Common myeloid progenitor, CD34-positive (primary cell): ENCODE measurements at regions not wholly inside any gene's neighbourhood (a gene's known extent, or its start where the extent isn't known, plus 50 kb on each side); places are given as distances from the start of the nearest gene placed in this dataset.

Experiments used
- CTCF ChIA-PET: fragments of 350-600 bp; sonication (Branson Sonifier 250); formaldehyde crosslinking; loops from one replicate; lab custom pipeline; 2021; ENCODE audit warnings: antibody characterized with exemption; lab: Charles Lee
- POLR2A ChIA-PET: fragments of 350-600 bp; sonication (Branson Sonifier 250); formaldehyde crosslinking; loops from one replicate; lab custom pipeline; 2021; ENCODE audit warnings: antibody characterized with exemption; lab: Charles Lee
- DNase-seq, 3 donors: peaks; one replicate each; pipeline versions ENCODE4 v3.0.0 to v3.0.0-alpha.2; 2013
- H3K27ac ChIP-seq, 2 experiments: 1 replicate in 1 of 2; 2 replicates in 1 of 2; pipeline ENCODE4 v1.7.0; 2013; ENCODE audit warnings: inconsistent platforms in 2 of 2, low read length in 2 of 2, mild to moderate bottlenecking in 2 of 2, low read depth in 1 of 2, moderate library complexity in 1 of 2; ENCODE audit not compliant: severe bottlenecking in 2 of 2, insufficient read depth in 1 of 2, poor library complexity in 1 of 2
- H3K27me3 ChIP-seq, 5 experiments: replicated peaks in 2 of 5; 1 replicate in 3 of 5; 2 replicates in 2 of 5; pipeline versions ENCODE4 v1.6.1 to v1.7.0; 2013; ENCODE audit warnings: low read length in 4 of 5, mild to moderate bottlenecking in 2 of 5, moderate library complexity in 2 of 5, inconsistent platforms in 1 of 5; ENCODE audit not compliant: insufficient read depth in 5 of 5, control insufficient read depth in 4 of 5
- H3K36me3 ChIP-seq, 4 experiments: 1 replicate in 2 of 4; 2 replicates in 2 of 4; pipeline versions ENCODE4 v1.6.1 to v1.7.0; 2013; ENCODE audit warnings: low read length in 3 of 4, control low read depth in 1 of 4, mild to moderate bottlenecking in 1 of 4; ENCODE audit not compliant: control insufficient read depth in 4 of 4, insufficient read depth in 4 of 4
- H3K4me1 ChIP-seq, 4 experiments: 1 replicate in 3 of 4; 2 replicates in 1 of 4; pipeline versions ENCODE4 v1.6.1 to v1.7.1; 2013; ENCODE audit warnings: low read length in 3 of 4, mild to moderate bottlenecking in 3 of 4, control low read depth in 1 of 4, inconsistent platforms in 1 of 4, moderate library complexity in 1 of 4; ENCODE audit not compliant: control insufficient read depth in 4 of 4, insufficient read depth in 4 of 4; ENCODE audit errors: control extremely low read depth in 1 of 4
- H3K4me3 ChIP-seq, 7 experiments: 1 replicate in 4 of 7; 2 replicates in 3 of 7; pipeline versions ENCODE4 v1.5.1 to v1.7.0; 2013; ENCODE audit warnings: mild to moderate bottlenecking in 7 of 7, low read length in 6 of 7, moderate library complexity in 6 of 7, inconsistent platforms in 2 of 7, low read depth in 2 of 7, control low read depth in 1 of 7; ENCODE audit not compliant: insufficient read depth in 4 of 7, control insufficient read depth in 1 of 7; ENCODE audit errors: extremely low read depth in 1 of 7
- H3K9me3 ChIP-seq, 5 experiments: 1 replicate in 4 of 5; 2 replicates in 1 of 5; pipeline versions ENCODE4 v1.6.1 to v1.7.1; 2013; ENCODE audit warnings: low read length in 4 of 5, mild to moderate bottlenecking in 2 of 5, inconsistent platforms in 1 of 5, low read depth in 1 of 5, moderate library complexity in 1 of 5; ENCODE audit not compliant: control insufficient read depth in 4 of 5, insufficient read depth in 2 of 5; ENCODE audit errors: control extremely low read depth in 1 of 5
- WGBS: methylation state at CpG from one replicate; pipeline ENCODE4 v1.1.5; 2013; ENCODE audit not compliant: insufficient coverage; 5-methylcytosine and 5-hydroxymethylcytosine counted together

DNA sequence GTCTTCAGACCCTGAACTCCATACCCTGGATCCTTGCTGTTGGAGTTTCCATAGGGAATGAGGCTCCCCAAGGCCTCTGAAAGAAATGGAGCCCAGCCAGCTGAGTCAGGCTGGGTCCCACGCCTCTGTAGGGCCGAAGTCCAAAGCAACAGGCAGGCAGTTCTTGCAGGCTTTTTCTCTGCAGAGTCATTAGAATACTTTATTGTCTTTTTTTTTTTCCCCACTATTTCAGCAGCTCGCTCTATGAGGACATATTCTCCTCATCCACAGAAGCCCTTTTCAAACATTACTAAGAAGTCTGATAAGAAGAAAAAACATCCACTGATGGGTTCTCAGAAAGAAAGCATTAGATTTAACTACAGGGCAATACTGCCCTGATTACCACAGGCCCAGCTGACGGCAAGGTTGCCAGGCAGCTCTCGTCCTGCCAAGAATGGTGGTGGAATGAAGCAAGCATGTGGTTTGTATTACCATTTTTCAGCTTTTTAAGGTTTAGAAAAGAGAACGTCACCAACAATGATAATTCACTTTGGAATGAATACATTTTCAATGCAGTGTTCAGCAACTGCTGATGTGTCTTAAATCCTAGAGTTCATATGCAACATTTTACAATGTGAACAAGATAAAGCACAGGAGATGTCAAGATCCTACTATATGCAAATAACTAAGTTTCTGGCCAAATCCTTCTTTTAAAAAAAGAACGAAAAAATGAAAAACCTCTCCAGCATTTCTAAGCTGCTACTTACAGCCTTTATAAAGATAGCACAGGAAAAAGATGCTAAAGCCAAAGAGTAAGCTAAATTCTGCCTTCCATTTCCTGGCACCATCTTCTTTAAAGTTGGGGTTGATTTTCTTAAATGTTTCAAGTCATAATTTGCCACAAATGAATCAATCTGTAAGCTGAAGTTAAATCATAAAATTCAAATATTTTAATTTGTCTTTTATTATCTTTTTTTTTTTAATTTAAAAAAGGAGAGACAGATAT lies 223.6 kb upstream of the CITED2 start:
- Histone ChIP-seq H3K27ac (no peak overlapping the region), H3K9me3 (no peaks in the 10 kb centered on the region), H3K36me3 (no peaks in the 10 kb centered on the region), H3K4me3 (no peak overlapping the region), H3K27me3 (no peaks in the 10 kb centered on the region), H3K4me1 (peaks cover 3 to 12% (median 4%) of the 10 kb centered on the region in 4 experiments)
- DNase-seq: no peak
- 100% methylated on average over 3 of the region's 7 CpGs for WGBS
- CTCF ChIA-PET: no interaction called here
- POLR2A ChIA-PET: no interaction called here

DNA sequence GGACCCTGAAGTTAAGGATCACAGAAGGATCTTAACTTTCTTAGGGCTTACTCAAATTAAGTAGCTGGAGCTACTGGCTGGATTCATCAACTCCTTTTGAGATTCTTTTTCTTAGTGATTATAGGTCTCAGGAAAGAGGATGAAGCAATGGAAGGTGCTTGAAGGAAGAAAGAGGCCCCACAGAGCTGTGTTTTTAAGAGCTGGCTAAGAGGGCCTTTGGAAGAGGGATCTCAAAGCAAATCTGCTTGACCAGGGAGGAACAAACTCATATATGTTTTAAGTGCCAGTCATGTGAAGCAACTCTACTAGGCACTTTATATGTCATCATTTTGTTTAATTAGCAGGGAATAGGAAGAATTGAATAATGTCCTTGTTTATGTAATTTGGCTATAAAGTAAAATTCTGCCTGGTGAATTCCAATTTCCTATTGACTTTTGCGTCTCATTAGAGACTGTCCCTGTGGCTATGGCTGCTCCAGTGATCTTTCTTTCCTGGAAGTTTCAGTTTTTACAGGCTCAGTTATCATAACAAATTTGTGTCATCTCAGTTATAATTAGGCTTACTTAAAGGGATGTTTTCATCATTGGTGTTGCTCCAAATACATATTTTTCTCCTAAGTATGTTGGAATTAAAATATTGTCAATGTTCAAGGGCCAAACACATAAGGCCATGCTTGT lies 222.8 kb upstream of the CITED2 start:
- no peak overlapping the region for H3K27ac ChIP-seq
- CTCF ChIA-PET: interaction anchor here (0.7 to 3.1 kb wide), 3 partner anchors 10 to 228 kb away, joined by 3 to 10 read pairs (median 3); no protein-coding TSS in a partner anchor
- H3K4me3 ChIP-seq: no peak overlapping the region

DNA sequence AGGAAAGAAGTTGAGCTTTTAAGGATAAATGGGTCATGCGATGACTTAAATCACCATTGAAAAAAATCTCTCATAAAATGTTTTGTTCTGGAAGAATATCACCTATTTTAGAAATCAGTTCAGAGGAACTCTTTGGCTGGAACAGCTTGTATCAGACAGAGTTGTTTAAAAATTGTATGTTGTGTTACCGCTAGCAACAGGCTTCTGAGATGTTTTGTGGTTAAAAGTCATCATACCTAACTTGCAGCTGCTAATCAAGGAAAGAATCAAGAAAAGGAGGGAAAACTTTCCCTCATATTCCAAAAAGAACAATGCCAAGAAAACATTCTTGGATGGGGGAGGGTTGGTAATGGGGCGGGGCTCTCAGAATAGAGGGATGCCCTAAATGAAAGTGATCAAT lies 220.7 kb upstream of the CITED2 start:
- Histone ChIP-seq H3K4me1 (peaks cover 11 to 36% (median 19%) of the 10 kb centered on the region in 4 experiments), H3K27ac (peak overlapping the region; percentile 37 to 68), H3K4me3 (no peak overlapping the region), H3K27me3 (no peaks in the 10 kb centered on the region), H3K9me3 (no peaks in the 10 kb centered on the region), H3K36me3 (no peaks in the 10 kb centered on the region)
- peak; percentile 39 to 84 (median 75) for DNase-seq
- ChIA-PET POLR2A (interaction anchor here (0.6 to 1.5 kb wide), 2 partner anchors 220 to 1132 kb away, joined by 3 to 10 read pairs; partner anchors contain the start of gene CITED2), CTCF (interaction anchor here (0.5 to 3.1 kb wide), 3 partner anchors 12 to 206 kb away, joined by 3 to 10 read pairs (median 4); no protein-coding TSS in a partner anchor)
- WGBS: 100% methylated on average over 1 of the region's 3 CpGs

More for the DNA sequence above, 222.8 kb upstream of the CITED2 start:
- WGBS: no CpG with 5 or more reads among the region's 1 CpG
- Histone ChIP-seq H3K9me3 (no peaks in the 10 kb centered on the region), H3K36me3 (no peaks in the 10 kb centered on the region), H3K27me3 (no peaks in the 10 kb centered on the region), H3K4me1 (peaks cover 3 to 15% (median 6%) of the 10 kb centered on the region in 4 experiments)
- no peak for DNase-seq
- POLR2A ChIA-PET: no interaction called here

- no peak overlapping the region for H3K4me3 ChIP-seq
- POLR2A ChIA-PET: interaction anchor here (1.5 kb wide), 1 partner anchor 219 kb away, joined by 10 read pairs; the partner anchor contains the start of gene CITED2
- DNase-seq: no peak
- no peaks in the 10 kb centered on the region for H3K9me3 ChIP-seq
- CTCF ChIA-PET: interaction anchor here (1.0 to 3.1 kb wide), 3 partner anchors 13 to 47 kb away, joined by 3 to 10 read pairs (median 4); no protein-coding TSS in a partner anchor
- WGBS: 97% methylated on average over 6 of the region's 8 CpGs
- peaks cover 17 to 43% (median 24%) of the 10 kb centered on the region in 4 experiments for H3K4me1 ChIP-seq
- peak overlapping the region; percentile 23 to 68 for H3K27ac ChIP-seq
- H3K27me3 ChIP-seq: no peaks in the 10 kb centered on the region
- no peaks in the 10 kb centered on the region for H3K36me3 ChIP-seq
Measured at GRCh38 chr6:139594333-139594965, 220.0 kb upstream of the CITED2 start.

DNA sequence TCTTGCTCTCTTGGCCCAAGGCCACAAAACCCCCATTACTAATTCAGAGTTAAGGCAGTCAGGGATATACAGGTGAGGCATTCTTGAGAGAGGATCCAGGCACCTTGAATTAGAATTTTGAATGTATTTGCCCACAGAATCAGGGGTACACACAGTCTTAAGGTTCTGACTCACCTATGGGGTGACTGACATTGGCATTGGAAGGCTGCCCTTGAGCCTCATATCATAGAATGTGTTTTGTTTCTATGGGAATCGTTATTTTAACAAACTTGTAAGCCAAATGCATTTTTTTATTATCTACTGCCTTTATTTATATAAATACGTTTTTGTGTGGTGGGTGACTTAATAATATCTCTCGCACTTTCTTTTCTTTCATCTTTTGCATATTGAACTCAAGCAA lies 218.6 kb upstream of the CITED2 start:
- no peaks in the 10 kb centered on the region for H3K9me3 ChIP-seq
- H3K4me1 ChIP-seq: peaks cover 18 to 56% (median 31%) of the 10 kb centered on the region in 4 experiments
- no peak for DNase-seq
- no peaks in the 10 kb centered on the region for H3K27me3 ChIP-seq
- no peak overlapping the region for H3K27ac ChIP-seq
- no peak overlapping the region for H3K4me3 ChIP-seq
- WGBS: no CpG with 5 or more reads among the region's 3 CpGs
- POLR2A ChIA-PET: no interaction called here
- CTCF ChIA-PET: no interaction called here
- no peaks in the 10 kb centered on the region for H3K36me3 ChIP-seq

DNA sequence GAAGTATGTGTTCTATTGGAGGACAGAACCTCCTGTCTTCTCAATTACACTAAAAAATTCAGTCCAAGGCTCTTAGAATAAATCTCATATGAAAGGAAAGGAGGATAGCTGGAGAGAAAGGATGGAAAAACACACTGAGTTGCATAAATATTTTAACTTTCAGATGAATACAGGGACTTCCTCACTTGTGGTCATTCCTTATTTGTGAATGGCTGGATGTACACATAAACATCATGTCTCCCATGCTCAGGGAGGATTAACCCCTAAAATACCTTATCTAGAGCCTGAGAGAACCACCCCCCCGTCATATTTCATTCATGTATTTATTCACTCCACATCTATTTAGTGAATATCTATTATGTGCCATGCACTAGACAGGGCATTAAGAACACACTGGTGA lies 217.6 kb upstream of the CITED2 start:
- POLR2A ChIA-PET: no interaction called here
- H3K4me3 ChIP-seq: no peak overlapping the region
- peaks cover 18 to 62% (median 29%) of the 10 kb centered on the region in 4 experiments for H3K4me1 ChIP-seq
- no CpG with 5 or more reads among the region's 1 CpG for WGBS
- no peaks in the 10 kb centered on the region for H3K9me3 ChIP-seq
- DNase-seq: no peak
- H3K27ac ChIP-seq: no peak overlapping the region
- CTCF ChIA-PET: no interaction called here
- no peaks in the 10 kb centered on the region for H3K36me3 ChIP-seq
- no peaks in the 10 kb centered on the region for H3K27me3 ChIP-seq
